HEK293 (cell line): ENCODE measurements at regions not wholly inside any gene's neighbourhood (a gene's known extent, or its start where the extent isn't known, plus 50 kb on each side); places are given as distances from the start of the nearest gene placed in this dataset.

Experiments used
- CTCF ChIA-PET: fragments of 350-600 bp; formaldehyde crosslinking; extraction: SDS; loops from one replicate; lab custom pipeline; 2021; ENCODE audit warnings: antibody characterized with exemption; lab: Yijun Ruan, JAX
- POLR2A ChIA-PET: fragments of 300-600 bp; formaldehyde crosslinking; extraction: SDS; loops from one replicate; lab custom pipeline; 2020; ENCODE audit warnings: antibody characterized with exemption, inconsistent platforms; lab: Yijun Ruan, JAX
- H3K27ac ChIP-seq: fragments of 200-500 bp; sonication (Bioruptor generic); 2 replicates; pipeline ENCODE4 v1.5.1; 2014; ENCODE audit warnings: low read depth, low read length, control low read depth, inconsistent platforms; ENCODE audit errors: extremely low read depth
- H3K36me3 ChIP-seq, 2 experiments: fragments of 200-500 bp in 1 of 2; sonication (Bioruptor generic) in 1 of 2; 1 replicate in 1 of 2; 2 replicates in 1 of 2; pipeline ENCODE4 v1.5.1; 2014 to 2017; ENCODE audit warnings: inconsistent platforms in 2 of 2, low read length in 2 of 2; ENCODE audit not compliant: control insufficient read depth in 2 of 2, insufficient read depth in 1 of 2
- H3K4me1 ChIP-seq: fragments of 200-500 bp; sonication (Bioruptor generic); 2 replicates; pipeline ENCODE4 v1.5.1; 2014; ENCODE audit warnings: mild to moderate bottlenecking, low read length, inconsistent platforms; ENCODE audit not compliant: control insufficient read depth, insufficient read depth
- H3K4me3 ChIP-seq: 2 replicates; pipeline ENCODE4 v1.5.1; 2011; ENCODE audit warnings: low read depth, mild to moderate bottlenecking, control low read depth, low read length, moderate library complexity
- H3K9me3 ChIP-seq: fragments of 200-500 bp; sonication (Bioruptor generic); 2 replicates; pipeline ENCODE4 v1.5.1; 2014; ENCODE audit warnings: low read depth, low read length, inconsistent platforms; ENCODE audit not compliant: control insufficient read depth, insufficient read depth
- EGR2 ChIP-seq: fragments of 450-650 bp; formaldehyde crosslinking; IDR thresholded peaks from 2 replicates; pipeline ENCODE4 v1.5.1; 2016; ENCODE audit warnings: low read depth, missing biosample characterization, missing genetic modification characterization
- FEZF1 ChIP-seq: fragments of 450-650 bp; formaldehyde crosslinking; IDR thresholded peaks from 2 replicates; pipeline ENCODE4 v1.5.1; 2016; ENCODE audit warnings: missing biosample characterization, missing genetic modification characterization
- GLI4 ChIP-seq: fragments of 450-650 bp; formaldehyde crosslinking; IDR thresholded peaks from 2 replicates; pipeline ENCODE4 v1.5.1; 2016; ENCODE audit warnings: missing biosample characterization, missing genetic modification characterization
- PRDM2 ChIP-seq: fragments of 450-650 bp; formaldehyde crosslinking; IDR thresholded peaks from 2 replicates; pipeline ENCODE4 v1.5.1; 2016; ENCODE audit warnings: missing biosample characterization, missing genetic modification characterization, borderline replicate concordance
- ZBTB8A ChIP-seq: fragments of 450-650 bp; formaldehyde crosslinking; IDR thresholded peaks from 2 replicates; pipeline ENCODE4 v1.5.1; 2016; ENCODE audit warnings: missing biosample characterization, missing genetic modification characterization
- ZNF221 ChIP-seq: fragments of 450-650 bp; formaldehyde crosslinking; IDR thresholded peaks from 2 replicates; pipeline ENCODE4 v1.5.1; 2017; ENCODE audit warnings: missing biosample characterization, missing genetic modification characterization, borderline replicate concordance
- ZNF335 ChIP-seq: fragments of 450-650 bp; formaldehyde crosslinking; conservative IDR thresholded peaks from 2 replicates; pipeline ENCODE4 v1.5.1; 2016; ENCODE audit warnings: missing biosample characterization, missing genetic modification characterization
- ZNF366 ChIP-seq: fragments of 450-650 bp; formaldehyde crosslinking; conservative IDR thresholded peaks from 2 replicates; pipeline ENCODE4 v1.5.1; 2016; ENCODE audit warnings: missing biosample characterization, missing genetic modification characterization
- ZNF433 ChIP-seq: fragments of 450-650 bp; formaldehyde crosslinking; IDR thresholded peaks from 2 replicates; pipeline ENCODE4 v1.5.1; 2016; ENCODE audit warnings: missing biosample characterization, missing genetic modification characterization, low read depth
- ZNF549 ChIP-seq: fragments of 450-650 bp; IDR thresholded peaks from 2 replicates; pipeline ENCODE4 v1.5.1; 2018; ENCODE audit warnings: missing biosample characterization, missing genetic modification characterization, mild to moderate bottlenecking, inconsistent platforms, moderate library complexity
- ZNF621 ChIP-seq: fragments of 450-650 bp; formaldehyde crosslinking; IDR thresholded peaks from 2 replicates; pipeline ENCODE4 v1.5.1; 2017; ENCODE audit warnings: missing biosample characterization, missing genetic modification characterization
- ZNF654 ChIP-seq: fragments of 450-650 bp; formaldehyde crosslinking; IDR thresholded peaks from 2 replicates; pipeline ENCODE4 v1.5.1; 2016; ENCODE audit warnings: low read depth, missing biosample characterization, missing genetic modification characterization
- ZNF664 ChIP-seq: fragments of 450-650 bp; formaldehyde crosslinking; IDR thresholded peaks from 2 replicates; pipeline ENCODE4 v1.5.1; 2016; ENCODE audit warnings: missing biosample characterization, missing genetic modification characterization
- ZNF776 ChIP-seq: fragments of 450-650 bp; formaldehyde crosslinking; IDR thresholded peaks from 2 replicates; pipeline ENCODE4 v1.5.0; 2017; ENCODE audit warnings: missing biosample characterization, missing genetic modification characterization, borderline replicate concordance
- ZNF785 ChIP-seq: fragments of 450-650 bp; formaldehyde crosslinking; IDR thresholded peaks from 2 replicates; pipeline ENCODE4 v1.5.1; 2016; ENCODE audit warnings: missing biosample characterization, missing genetic modification characterization
- ZSCAN30 ChIP-seq: fragments of 450-650 bp; IDR thresholded peaks from 2 replicates; pipeline ENCODE4 v1.5.1; 2018; ENCODE audit warnings: missing biosample characterization, mild to moderate bottlenecking, missing genetic modification characterization, moderate library complexity

- no peak overlapping the region for H3K27ac ChIP-seq
- H3K36me3 ChIP-seq: no peaks in the 10 kb centered on the region
- ChIA-PET POLR2A (no interaction called here), CTCF (interaction anchor here (0.6 to 3.1 kb wide), 32 partner anchors 9 to 1989 kb away, joined by 3 to 30 read pairs (median 4); no protein-coding TSS in a partner anchor)
- no peaks in the 10 kb centered on the region for H3K4me1 ChIP-seq
- no peak for TF ChIP-seq ZNF366 (tag by site-specific recombination)
- TF ChIP-seq PRDM2: no peak
- no peak for TF ChIP-seq ZNF221 (tag by site-specific recombination)
- no peak for TF ChIP-seq ZNF621
- TF ChIP-seq FEZF1 (tag by site-specific recombination): no peak
- no peak for TF ChIP-seq ZSCAN30
- no peak for TF ChIP-seq ZNF776 (tag by site-specific recombination)
- no peak overlapping the region for H3K4me3 ChIP-seq
- H3K9me3 ChIP-seq: no peaks in the 10 kb centered on the region
These were observed 66.0 kb upstream of the HAAO start for GRCh38 chr2:42858140-42859005.

- Histone ChIP-seq H3K36me3 (no peaks in the 10 kb centered on the region), H3K4me1 (no peaks in the 10 kb centered on the region), H3K9me3 (no peaks in the 10 kb centered on the region), H3K4me3 (no peak overlapping the region), H3K27ac (no peak overlapping the region)
- ChIA-PET CTCF (interaction anchor here (0.5 to 2.1 kb wide), 5 partner anchors 29 to 680 kb away, joined by 3 to 5 read pairs (median 4); no protein-coding TSS in a partner anchor), POLR2A (interaction anchor here (0.6 kb wide), 1 partner anchor 44 kb away, joined by 3 read pairs; no protein-coding TSS in a partner anchor)
- TF ChIP-seq ZNF433 (tag by site-specific recombination) (no peak), ZNF664 (tag by site-specific recombination) (no peak), EGR2 (no peak)
These were observed 64.7 kb upstream of the HAAO start for GRCh38 chr2:42856891-42857632.

- CTCF ChIA-PET: interaction anchor here (0.5 to 2.1 kb wide), 8 partner anchors 18 to 681 kb away, joined by 3 to 5 read pairs (median 4); no protein-coding TSS in a partner anchor
- Histone ChIP-seq H3K9me3 (no peaks in the 10 kb centered on the region), H3K4me3 (no peak overlapping the region), H3K4me1 (no peaks in the 10 kb centered on the region), H3K36me3 (no peaks in the 10 kb centered on the region), H3K27ac (no peak overlapping the region)
- no peak for TF ChIP-seq ZNF785 (tag by site-specific recombination)
- TF ChIP-seq ZBTB8A (tag by site-specific recombination): no peak
- TF ChIP-seq ZNF654 (tag by site-specific recombination): no peak
- TF ChIP-seq ZNF335 (tag by site-specific recombination): no peak
- no peak for TF ChIP-seq GLI4 (tag by site-specific recombination)
- no peak for TF ChIP-seq ZNF549 (tag by site-specific recombination)
- POLR2A ChIA-PET: interaction anchor here (0.6 kb wide), 1 partner anchor 45 kb away, joined by 3 read pairs; no protein-coding TSS in a partner anchor
These were observed 63.9 kb upstream of the HAAO start for GRCh38 chr2:42856106-42856860.
